H9 (cell line): ENCODE measurements at regions not wholly inside any gene's neighbourhood (a gene's known extent, or its start where the extent isn't known, plus 50 kb on each side); places are given as distances from the start of the nearest gene placed in this dataset.

Experiments used
- DNase-seq: peaks from one replicate; pipeline ENCODE4 v3.0.0-alpha.2; 2017
- H2AFZ ChIP-seq: one replicate; pipeline ENCODE4 v1.6.1; 2013; ENCODE audit warnings: mild to moderate bottlenecking, low read length, control low read depth, moderate library complexity
- H2AK5ac ChIP-seq: 2 replicates; pipeline ENCODE4 v1.6.1; 2013; ENCODE audit warnings: low read length, control low read depth, mixed read lengths; ENCODE audit not compliant: insufficient read length
- H2BK120ac ChIP-seq: one replicate; pipeline ENCODE4 v1.6.1; 2013; ENCODE audit warnings: low read depth, mild to moderate bottlenecking, low read length, control low read depth, inconsistent platforms; ENCODE audit not compliant: poor library complexity, severe bottlenecking
- H2BK12ac ChIP-seq: 2 replicates; pipeline ENCODE4 v1.6.1; 2013; ENCODE audit warnings: low read length, control low read depth, mixed read lengths, low read depth; ENCODE audit not compliant: insufficient read length
- H2BK15ac ChIP-seq: 2 replicates; pipeline ENCODE4 v1.6.1; 2013; ENCODE audit warnings: low read depth, low read length, control low read depth
- H2BK20ac ChIP-seq: one replicate; pipeline ENCODE4 v1.6.1; 2013; ENCODE audit warnings: low read depth, mild to moderate bottlenecking, low read length, control low read depth, inconsistent platforms; ENCODE audit not compliant: poor library complexity, severe bottlenecking
- H2BK5ac ChIP-seq: 2 replicates; pipeline ENCODE4 v1.6.1; 2013; ENCODE audit warnings: low read length, control low read depth, mixed read lengths; ENCODE audit not compliant: insufficient read length
- H3K14ac ChIP-seq: 2 replicates; pipeline ENCODE4 v1.6.1; 2013; ENCODE audit warnings: low read length, control low read depth; ENCODE audit not compliant: insufficient read depth
- H3K18ac ChIP-seq: 2 replicates; pipeline ENCODE4 v1.6.1; 2013; ENCODE audit warnings: low read depth, mild to moderate bottlenecking, mixed read lengths, low read length, control low read depth; ENCODE audit not compliant: insufficient read length
- H3K23ac ChIP-seq: 2 replicates; pipeline ENCODE4 v1.6.1; 2013; ENCODE audit warnings: low read length, control low read depth, mixed read lengths, low read depth; ENCODE audit not compliant: insufficient read length
- H3K23me2 ChIP-seq: 2 replicates; pipeline ENCODE4 v1.6.1; 2013; ENCODE audit warnings: low read depth, mild to moderate bottlenecking, mixed read lengths, low read length, control low read depth; ENCODE audit not compliant: insufficient read length, poor library complexity, severe bottlenecking
- H3K27ac ChIP-seq: 2 replicates; pipeline ENCODE4 v1.5.1; 2013; ENCODE audit warnings: low read length, control low read depth, mixed read lengths, low read depth; ENCODE audit not compliant: insufficient read length
- H3K27me3 ChIP-seq: 2 replicates; pipeline ENCODE4 v1.6.1; 2013; ENCODE audit warnings: low read length, control low read depth, inconsistent platforms; ENCODE audit not compliant: insufficient read depth
- H3K4ac ChIP-seq: 2 replicates; pipeline ENCODE4 v1.6.1; 2013; ENCODE audit warnings: low read depth, mild to moderate bottlenecking, control low read depth, inconsistent platforms, low read length, moderate library complexity
- H3K4me1 ChIP-seq: 2 replicates; pipeline ENCODE4 v1.6.1; 2013; ENCODE audit warnings: low read length, control low read depth, inconsistent platforms; ENCODE audit not compliant: insufficient read depth
- H3K4me2 ChIP-seq: 2 replicates; pipeline ENCODE4 v1.6.1; 2013; ENCODE audit warnings: low read length, control low read depth, mixed read lengths; ENCODE audit not compliant: insufficient read length, insufficient read depth
- H3K56ac ChIP-seq: 2 replicates; pipeline ENCODE4 v1.6.1; 2013; ENCODE audit warnings: low read depth, mild to moderate bottlenecking, mixed read lengths, low read length, control low read depth; ENCODE audit not compliant: insufficient read length
- H3K79me1 ChIP-seq: 2 replicates; pipeline ENCODE4 v1.6.1; 2013; ENCODE audit warnings: low read depth, mild to moderate bottlenecking, moderate library complexity, low read length, control low read depth, inconsistent platforms; ENCODE audit not compliant: insufficient read depth, poor library complexity, severe bottlenecking
- H3K79me2 ChIP-seq: 2 replicates; pipeline ENCODE4 v1.6.1; 2013; ENCODE audit warnings: low read length, control low read depth, inconsistent platforms; ENCODE audit not compliant: insufficient read depth
- H3K9ac ChIP-seq: 2 replicates; pipeline ENCODE4 v1.6.1; 2013; ENCODE audit warnings: low read length, control low read depth, mixed read lengths; ENCODE audit not compliant: insufficient read length; ENCODE audit errors: extremely low read depth
- H3K9me3 ChIP-seq: one replicate; pipeline ENCODE4 v1.6.1; 2013; ENCODE audit warnings: low read depth, low read length, inconsistent platforms; ENCODE audit not compliant: control insufficient read depth
- H3T11ph ChIP-seq: one replicate; pipeline ENCODE4 v1.6.1; 2013; ENCODE audit warnings: mild to moderate bottlenecking, low read length, control low read depth, inconsistent platforms
- H4K20me1 ChIP-seq: one replicate; pipeline ENCODE4 v1.6.1; 2013; ENCODE audit not compliant: control insufficient read depth, insufficient read length, insufficient read depth
- H4K5ac ChIP-seq: 2 replicates; pipeline ENCODE4 v1.6.1; 2013; ENCODE audit warnings: low read depth, mild to moderate bottlenecking, mixed read lengths, low read length, control low read depth; ENCODE audit not compliant: insufficient read length
- H4K8ac ChIP-seq: replicated peaks from 2 replicates; pipeline ENCODE4 v1.6.1; 2013; ENCODE audit warnings: low read length, control low read depth, mixed read lengths, low read depth; ENCODE audit not compliant: insufficient read length
- H4K91ac ChIP-seq: 2 replicates; pipeline ENCODE4 v1.6.1; 2013; ENCODE audit warnings: low read depth, mild to moderate bottlenecking, moderate library complexity, mixed read lengths, low read length, control low read depth; ENCODE audit not compliant: insufficient read length
- H3K27ac Mint-ChIP-seq, 3 experiments: 2 replicates in 2 of 3; 3 replicates in 1 of 3; pipeline ENCODE4 v1.8.0; 2020 to 2021; ENCODE audit warnings: mixed read lengths in 3 of 3, mild to moderate bottlenecking in 1 of 3, moderate library complexity in 1 of 3
- H3K27me3 Mint-ChIP-seq: 2 replicates; pipeline ENCODE4 v1.8.0; 2021; ENCODE audit warnings: low read depth, mild to moderate bottlenecking, moderate library complexity, mixed read lengths
- H3K36me3 Mint-ChIP-seq, 3 experiments: 2 replicates in 2 of 3; 3 replicates in 1 of 3; pipeline ENCODE4 v1.8.0; 2020 to 2021; ENCODE audit warnings: low read depth in 3 of 3, mixed read lengths in 3 of 3; ENCODE audit not compliant: insufficient read depth in 1 of 3
- H3K4me1 Mint-ChIP-seq, 2 experiments: 2 replicates each; pipeline ENCODE4 v1.8.0; 2020; ENCODE audit warnings: mixed read lengths in 2 of 2
- H3K4me3 Mint-ChIP-seq, 2 experiments: 2 replicates in 1 of 2; 3 replicates in 1 of 2; pipeline ENCODE4 v1.8.0; 2020 to 2021; ENCODE audit warnings: mild to moderate bottlenecking in 2 of 2, mixed read lengths in 2 of 2, moderate library complexity in 1 of 2
- H3K9me3 Mint-ChIP-seq, 2 experiments: 2 replicates in 1 of 2; 3 replicates in 1 of 2; pipeline ENCODE4 v1.8.0; 2020; ENCODE audit warnings: mild to moderate bottlenecking in 2 of 2, mixed read lengths in 2 of 2, moderate library complexity in 1 of 2
- WGBS: extraction: QIAGEN DNeasy Blood & Tissue Kit; methylation state at CpG from one replicate; pipeline ENCODE4 v1.1.7; 2013; ENCODE audit warnings: missing lambda C conversion rate, low lambda C conversion rate, mixed read lengths; ENCODE audit not compliant: insufficient read length; ENCODE audit errors: extremely low coverage; 5-methylcytosine and 5-hydroxymethylcytosine counted together
- TF ChIP-seq, protein P1 (sequence below): fragments of 200-600 bp; sonication (generic); conservative IDR thresholded peaks from 3 replicates; pipeline ENCODE4 v1.8.0; 2021; ENCODE audit warnings: antibody characterized with exemption, mild to moderate bottlenecking

DNA sequence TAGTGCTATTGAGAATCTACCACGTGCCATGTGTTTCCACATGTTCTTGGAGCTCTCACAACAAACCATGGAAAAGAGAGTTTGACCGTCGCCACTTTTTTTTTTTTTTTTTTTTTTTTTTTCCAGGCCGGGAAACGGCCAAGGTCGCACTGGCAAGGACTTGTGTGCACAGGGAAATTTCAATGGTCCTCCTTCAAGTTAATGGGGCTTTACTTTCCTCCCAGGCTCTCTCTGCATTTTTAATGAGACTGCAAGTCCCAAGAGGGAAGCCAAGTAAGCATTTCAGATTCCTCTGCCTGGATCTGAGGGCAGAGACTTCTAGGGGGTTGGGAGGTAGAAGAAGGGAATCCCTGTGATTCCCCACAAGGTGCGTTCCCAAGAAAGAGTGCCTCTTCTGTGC is 94.7 kb upstream of the MPHOSPH6 start:
- no peaks in the 10 kb centered on the region for H3K27me3 ChIP-seq
- no peak overlapping the region for H2BK15ac ChIP-seq
- no peak overlapping the region for H3K56ac ChIP-seq
- H3K18ac ChIP-seq: no peak overlapping the region
- H4K91ac ChIP-seq: no peak overlapping the region
- H3K14ac ChIP-seq: no peak overlapping the region
- H4K5ac ChIP-seq: no peak overlapping the region
- no CpG with 5 or more reads among the region's 7 CpGs for WGBS
- no peaks in the 10 kb centered on the region for H4K20me1 ChIP-seq
- no peak overlapping the region for H3K9ac ChIP-seq
- Mint-ChIP-seq H3K9me3 (no peaks in the 10 kb centered on the region; a peak in 1 of 5 replicates), H3K4me3 (no peak overlapping the region), H3K27me3 (peaks cover 14% of the 10 kb centered on the region), H3K36me3 (no peaks in the 10 kb centered on the region), H3K27ac (no peak overlapping the region; a peak in 1 of 7 replicates), H3K4me1 (peaks cover 0 to 5% of the 10 kb centered on the region in 2 experiments; a peak in 3 of 4 replicates)
- H3K4ac ChIP-seq: no peak overlapping the region
- H4K8ac ChIP-seq: no peak overlapping the region
- no peak overlapping the region for H3K27ac ChIP-seq
- H2AK5ac ChIP-seq: no peak overlapping the region
- H3K9me3 ChIP-seq: no peaks in the 10 kb centered on the region
- H2BK12ac ChIP-seq: no peak overlapping the region
- H2BK20ac ChIP-seq: no peak overlapping the region
- no peaks in the 10 kb centered on the region for H3K4me1 ChIP-seq
- H3K79me1 ChIP-seq: no peaks in the 10 kb centered on the region
- no peak overlapping the region for H2BK120ac ChIP-seq
- no peak overlapping the region for H3K23ac ChIP-seq
- TF ChIP-seq, protein P1, sequence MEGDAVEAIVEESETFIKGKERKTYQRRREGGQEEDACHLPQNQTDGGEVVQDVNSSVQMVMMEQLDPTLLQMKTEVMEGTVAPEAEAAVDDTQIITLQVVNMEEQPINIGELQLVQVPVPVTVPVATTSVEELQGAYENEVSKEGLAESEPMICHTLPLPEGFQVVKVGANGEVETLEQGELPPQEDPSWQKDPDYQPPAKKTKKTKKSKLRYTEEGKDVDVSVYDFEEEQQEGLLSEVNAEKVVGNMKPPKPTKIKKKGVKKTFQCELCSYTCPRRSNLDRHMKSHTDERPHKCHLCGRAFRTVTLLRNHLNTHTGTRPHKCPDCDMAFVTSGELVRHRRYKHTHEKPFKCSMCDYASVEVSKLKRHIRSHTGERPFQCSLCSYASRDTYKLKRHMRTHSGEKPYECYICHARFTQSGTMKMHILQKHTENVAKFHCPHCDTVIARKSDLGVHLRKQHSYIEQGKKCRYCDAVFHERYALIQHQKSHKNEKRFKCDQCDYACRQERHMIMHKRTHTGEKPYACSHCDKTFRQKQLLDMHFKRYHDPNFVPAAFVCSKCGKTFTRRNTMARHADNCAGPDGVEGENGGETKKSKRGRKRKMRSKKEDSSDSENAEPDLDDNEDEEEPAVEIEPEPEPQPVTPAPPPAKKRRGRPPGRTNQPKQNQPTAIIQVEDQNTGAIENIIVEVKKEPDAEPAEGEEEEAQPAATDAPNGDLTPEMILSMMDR: no peak
- H3K4me2 ChIP-seq: no peak overlapping the region
- DNase-seq: no peak
- H3K79me2 ChIP-seq: no peaks in the 10 kb centered on the region
- H3K23me2 ChIP-seq: no peaks in the 10 kb centered on the region
- no peak overlapping the region for H2BK5ac ChIP-seq
- no peak overlapping the region for H2AFZ ChIP-seq
- no peak overlapping the region for H3T11ph ChIP-seq
